Uterus (tissue), 3 donors: ENCODE measurements at regions not wholly inside any gene's neighbourhood (a gene's known extent, or its start where the extent isn't known, plus 50 kb on each side); places are given as distances from the start of the nearest gene placed in this dataset.

Experiments
- DNase-seq, 2 donors: peaks; one replicate each; pipeline ENCODE4 v3.0.0-alpha.2; 2019 to 2020
- H3K27ac ChIP-seq, 2 donors: fragments of 200-600 bp; sonication (generic); 1 replicate in 1 of 2; 2 replicates in 1 of 2; pipeline ENCODE4 v1.5.1; 2016 to 2018
- H3K27me3 ChIP-seq, 2 donors: fragments of 200-600 bp; sonication (generic); one replicate each; pipeline ENCODE4 v1.5.1; 2018 to 2019; ENCODE audit warnings: control low read depth in 1 of 2
- H3K36me3 ChIP-seq, 2 donors: fragments of 200-600 bp; sonication (generic); one replicate each; pipeline ENCODE4 v1.5.1; 2019; ENCODE audit warnings: control low read depth in 1 of 2
- H3K4me1 ChIP-seq, 2 donors: fragments of 200-600 bp; sonication (generic); one replicate each; pipeline ENCODE4 v1.5.1; 2018 to 2019; ENCODE audit warnings: control low read depth in 1 of 2
- H3K4me3 ChIP-seq, 2 donors: fragments of 200-600 bp; sonication (generic); 1 replicate in 1 of 2; 2 replicates in 1 of 2; pipeline ENCODE4 v1.5.1; 2018 to 2019; ENCODE audit warnings: mild to moderate bottlenecking in 1 of 2
- H3K9me3 ChIP-seq, 2 donors: fragments of 200-600 bp; sonication (generic); one replicate each; pipeline ENCODE4 v1.5.1; 2019; ENCODE audit warnings: control low read depth in 1 of 2
- POLR2A ChIP-seq, 2 donors: fragments of 450-650 bp; IDR thresholded peaks; one replicate each; pipeline ENCODE4 v1.6.1; 2016; ENCODE audit warnings: antibody characterized with exemption in 2 of 2, mild to moderate bottlenecking in 1 of 2, moderate library complexity in 1 of 2
- intact Hi-C: fragments of 100-400 bp; cut with DNase I; formaldehyde crosslinking; loops from one replicate; pipeline ENCODE4 v1.15.1; 2023; ENCODE audit warnings: low total_unique reads
- TF ChIP-seq, protein P1 (sequence below), 4 experiments: fragments of 200-600 bp in 2 of 4; fragments of 450-650 bp in 2 of 4; sonication (generic) in 2 of 4; IDR thresholded peaks; one replicate each; pipeline ENCODE4 v1.5.1; 2016 to 2019; ENCODE audit warnings: antibody characterized with exemption in 4 of 4, mild to moderate bottlenecking in 2 of 4, moderate library complexity in 1 of 4
- donor health status: DM: yes; HTN: yes; CAD: no.

DNA sequence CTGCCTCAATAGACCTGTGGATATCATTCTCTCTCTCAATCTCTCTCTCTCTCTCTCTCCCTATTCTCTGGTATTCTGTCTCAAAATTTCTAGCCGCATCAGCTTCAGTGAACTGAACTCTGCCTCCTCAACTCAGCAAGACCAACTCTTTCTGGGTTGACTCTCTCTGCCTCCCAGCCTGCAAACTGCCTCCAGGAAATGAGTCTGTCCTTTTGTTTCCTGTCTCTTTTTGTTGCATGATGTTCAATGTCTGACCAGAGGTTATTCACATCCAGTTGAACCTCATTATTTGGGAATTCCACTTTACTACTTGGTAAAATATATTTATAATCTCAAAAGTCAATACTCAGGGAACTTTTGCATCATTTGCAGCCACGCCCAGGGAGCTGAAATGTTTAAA lies 682.7 kb upstream of the FZD8 start:
- no peak overlapping the region for H3K27ac ChIP-seq
- H3K36me3 ChIP-seq = no peaks in the 10 kb centered on the region
- no peaks in the 10 kb centered on the region for H3K27me3 ChIP-seq
- no peak overlapping the region for H3K4me3 ChIP-seq
- intact Hi-C loops = no loop called here
- no peak for TF ChIP-seq POLR2A (IDR thresholded peaks at IDR 0.05)
- H3K4me1 ChIP-seq = no peaks in the 10 kb centered on the region
- no peaks in the 10 kb centered on the region for H3K9me3 ChIP-seq
- DNase-seq = no peak

DNA sequence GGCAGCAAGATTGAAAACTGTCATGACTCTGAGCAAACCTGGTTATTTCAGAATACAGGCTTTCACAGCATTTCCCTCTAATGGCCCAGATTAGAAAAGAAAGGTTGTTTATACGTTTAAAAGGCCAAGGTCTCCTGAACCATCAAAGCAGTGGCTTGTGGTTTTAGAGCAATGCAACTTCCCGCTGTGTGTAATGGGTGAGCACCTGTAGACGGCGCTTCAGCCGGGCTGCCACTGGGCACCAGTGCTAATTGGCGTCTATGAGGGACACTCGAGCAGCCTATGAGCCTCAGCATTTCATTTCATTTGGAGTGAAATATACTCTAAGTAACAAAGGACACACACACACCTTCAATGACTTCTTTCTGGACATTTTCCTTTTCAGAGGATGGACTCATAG lies 671.0 kb upstream of the FZD8 start:
- TF ChIP-seq POLR2A (IDR thresholded peaks at IDR 0.05) = no peak
- TF ChIP-seq, protein P1, sequence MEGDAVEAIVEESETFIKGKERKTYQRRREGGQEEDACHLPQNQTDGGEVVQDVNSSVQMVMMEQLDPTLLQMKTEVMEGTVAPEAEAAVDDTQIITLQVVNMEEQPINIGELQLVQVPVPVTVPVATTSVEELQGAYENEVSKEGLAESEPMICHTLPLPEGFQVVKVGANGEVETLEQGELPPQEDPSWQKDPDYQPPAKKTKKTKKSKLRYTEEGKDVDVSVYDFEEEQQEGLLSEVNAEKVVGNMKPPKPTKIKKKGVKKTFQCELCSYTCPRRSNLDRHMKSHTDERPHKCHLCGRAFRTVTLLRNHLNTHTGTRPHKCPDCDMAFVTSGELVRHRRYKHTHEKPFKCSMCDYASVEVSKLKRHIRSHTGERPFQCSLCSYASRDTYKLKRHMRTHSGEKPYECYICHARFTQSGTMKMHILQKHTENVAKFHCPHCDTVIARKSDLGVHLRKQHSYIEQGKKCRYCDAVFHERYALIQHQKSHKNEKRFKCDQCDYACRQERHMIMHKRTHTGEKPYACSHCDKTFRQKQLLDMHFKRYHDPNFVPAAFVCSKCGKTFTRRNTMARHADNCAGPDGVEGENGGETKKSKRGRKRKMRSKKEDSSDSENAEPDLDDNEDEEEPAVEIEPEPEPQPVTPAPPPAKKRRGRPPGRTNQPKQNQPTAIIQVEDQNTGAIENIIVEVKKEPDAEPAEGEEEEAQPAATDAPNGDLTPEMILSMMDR (IDR thresholded peaks at IDR 0.05) = no peak
- no peak overlapping the region for H3K4me3 ChIP-seq
- DNase-seq = no peak
- H3K27me3 ChIP-seq = no peaks in the 10 kb centered on the region
- H3K27ac ChIP-seq = no peak overlapping the region
- no peaks in the 10 kb centered on the region for H3K9me3 ChIP-seq
- no peaks in the 10 kb centered on the region for H3K36me3 ChIP-seq
- intact Hi-C loops = no loop called here
- no peaks in the 10 kb centered on the region for H3K4me1 ChIP-seq

- intact Hi-C loops = no loop called here
These were observed 661.8 kb upstream of the FZD8 start for GRCh38 chr10:36303896-36304295.

DNA sequence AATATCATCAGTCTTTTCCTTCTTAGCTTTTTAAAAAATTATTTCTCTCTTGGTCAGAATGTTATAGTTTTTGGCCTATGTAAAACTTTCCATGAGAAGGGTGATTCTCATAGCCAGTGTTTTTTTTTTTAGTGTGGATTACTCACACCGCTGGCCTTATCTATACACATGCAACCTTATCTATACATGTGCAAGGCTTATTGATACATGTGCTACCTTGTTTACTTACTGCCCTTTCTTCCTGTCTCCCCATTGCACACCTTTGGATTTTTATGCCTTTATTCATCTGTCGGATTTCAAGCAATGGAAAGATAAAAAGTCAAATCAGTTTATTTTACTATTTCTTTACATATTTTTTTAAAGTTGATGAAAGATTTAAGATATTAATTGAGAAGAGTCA lies 660.0 kb upstream of the FZD8 start:
- Histone ChIP-seq H3K36me3 (no peaks in the 10 kb centered on the region), H3K4me3 (no peak overlapping the region), H3K9me3 (no peaks in the 10 kb centered on the region), H3K27me3 (no peaks in the 10 kb centered on the region), H3K27ac (no peak overlapping the region), H3K4me1 (no peaks in the 10 kb centered on the region)
- TF ChIP-seq POLR2A (IDR thresholded peaks at IDR 0.05) = no peak
- TF ChIP-seq, protein P1 (IDR thresholded peaks at IDR 0.05) = no peak
- intact Hi-C loops = no loop called here
- DNase-seq = no peak

More at GRCh38 chr10:36303896-36304295, 661.8 kb upstream of the FZD8 start:
- Histone ChIP-seq H3K9me3 (no peaks in the 10 kb centered on the region), H3K27ac (no peak overlapping the region), H3K4me3 (no peak overlapping the region), H3K27me3 (no peaks in the 10 kb centered on the region), H3K36me3 (no peaks in the 10 kb centered on the region), H3K4me1 (no peaks in the 10 kb centered on the region)
- no peak for TF ChIP-seq POLR2A (IDR thresholded peaks at IDR 0.05)
- TF ChIP-seq, protein P1 (IDR thresholded peaks at IDR 0.05) = no peak
- no peak for DNase-seq

DNA sequence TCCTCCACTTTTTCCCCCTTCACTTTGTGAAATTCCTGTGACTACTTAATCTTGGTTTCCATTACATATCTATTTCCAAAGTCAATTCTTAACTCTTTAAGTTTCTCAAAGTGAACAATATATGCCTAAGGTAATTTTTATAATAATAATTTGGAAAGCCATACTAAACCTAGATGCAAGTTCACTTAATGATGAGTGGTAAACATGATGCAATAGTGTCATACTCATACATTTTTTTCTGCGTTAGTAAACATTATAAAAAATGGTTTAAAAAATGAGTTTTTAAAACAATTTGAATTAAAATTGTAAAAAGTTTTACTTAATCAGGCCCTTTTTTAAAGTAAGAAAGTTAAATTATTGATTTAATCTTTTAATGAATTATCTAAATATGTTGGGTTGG lies 659.4 kb upstream of the FZD8 start:
- intact Hi-C loops = no loop called here
- no peak for DNase-seq
- Histone ChIP-seq H3K4me3 (no peak overlapping the region), H3K27ac (no peak overlapping the region), H3K36me3 (no peaks in the 10 kb centered on the region), H3K27me3 (no peaks in the 10 kb centered on the region), H3K4me1 (no peaks in the 10 kb centered on the region), H3K9me3 (no peaks in the 10 kb centered on the region)
- TF ChIP-seq, protein P1 (IDR thresholded peaks at IDR 0.05) = no peak
- no peak for TF ChIP-seq POLR2A (IDR thresholded peaks at IDR 0.05)

DNA sequence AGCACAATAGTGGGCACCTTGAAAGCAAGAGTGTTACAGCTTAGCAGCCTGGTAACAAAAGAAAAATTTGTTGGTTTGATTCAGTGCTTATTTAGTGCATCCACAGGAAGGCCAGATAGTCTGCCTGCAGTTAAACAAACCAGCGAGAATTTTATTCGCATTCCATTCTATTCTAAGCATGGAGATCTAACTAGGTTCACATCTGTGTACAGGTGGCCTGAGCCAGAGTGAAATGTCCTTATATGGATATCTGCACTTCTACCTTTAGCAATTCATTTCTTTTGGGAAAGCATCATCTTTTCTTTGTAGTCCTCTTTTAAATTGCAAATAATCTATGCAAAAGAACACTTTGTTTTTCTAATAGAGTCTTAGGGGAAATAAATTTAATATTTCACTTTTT lies 659.0 kb upstream of the FZD8 start:
- TF ChIP-seq, protein P1 (IDR thresholded peaks at IDR 0.05) = no peak
- TF ChIP-seq POLR2A (IDR thresholded peaks at IDR 0.05) = no peak
- no peaks in the 10 kb centered on the region for H3K9me3 ChIP-seq
- H3K4me1 ChIP-seq = no peaks in the 10 kb centered on the region
- H3K27ac ChIP-seq = no peak overlapping the region
- H3K4me3 ChIP-seq = no peak overlapping the region
- intact Hi-C loops = no loop called here
- no peaks in the 10 kb centered on the region for H3K36me3 ChIP-seq
- H3K27me3 ChIP-seq = no peaks in the 10 kb centered on the region
- no peak for DNase-seq
